HPDE6-E6E7 (cell line): ENCODE measurements at regions not wholly inside any gene's neighbourhood (a gene's known extent, or its start where the extent isn't known, plus 50 kb on each side); places are given as distances from the start of the nearest gene placed in this dataset.
A peak's percentile ranks its signal among the peaks of the same experiment; 100 is the strongest.
"Not testable (repeated sequence)": the region's sequence is repeated elsewhere in the genome, so short reads cannot be mapped to it uniquely, and the experiment has no call there.

ENCODE experiments used
- DNase-seq: peaks from one replicate; pipeline ENCODE4 v3.0.0; 2011; ENCODE audit warnings: missing footprints; ENCODE audit errors: extremely low spot score

- DNase-seq: no peak
These were observed 120.4 kb upstream of the KYNU start for GRCh38 chr2:142757111-142757510.

- peak; percentile 21 for DNase-seq
These were observed 121.0 kb upstream of the KYNU start for GRCh38 chr2:142756430-142756829.

GRCh38 chr2:142755191-142755590 lies 122.3 kb upstream of the KYNU start:
- DNase-seq: no peak

- no peak for DNase-seq
These were observed 123.3 kb upstream of the KYNU start for GRCh38 chr2:142754182-142754581.

- no peak for DNase-seq
These were observed 126.6 kb upstream of the KYNU start for GRCh38 chr2:142750858-142751257.

- DNase-seq: no peak
These were observed 128.8 kb upstream of the KYNU start for GRCh38 chr2:142748559-142749099.

- no peak for DNase-seq
These were observed 131.8 kb upstream of the KYNU start for GRCh38 chr2:142745691-142746090.

GRCh38 chr2:142742371-142743214 lies 134.9 kb upstream of the KYNU start:
- DNase-seq: peak; percentile 11

GRCh38 chr2:142741764-142742269 lies 135.6 kb upstream of the KYNU start:
- no peak for DNase-seq

- DNase-seq: no peak
These were observed 142.7 kb upstream of the KYNU start for GRCh38 chr2:142734770-142735169.

- DNase-seq: no peak
These were observed 143.2 kb upstream of the KYNU start for GRCh38 chr2:142734231-142734630.

- not testable (repeated sequence) for DNase-seq
These were observed 147.7 kb upstream of the KYNU start for GRCh38 chr2:142729814-142730213.

GRCh38 chr2:142727821-142728478 lies 149.5 kb upstream of the KYNU start:
- DNase-seq: not testable (repeated sequence)

GRCh38 chr2:142725386-142725785 lies 152.1 kb upstream of the KYNU start:
- no peak for DNase-seq

- no peak for DNase-seq
These were observed 152.6 kb upstream of the KYNU start for GRCh38 chr2:142724713-142725349.

GRCh38 chr2:142724186-142724585 lies 153.3 kb upstream of the KYNU start:
- DNase-seq: no peak

- no peak for DNase-seq
These were observed 154.2 kb upstream of the KYNU start for GRCh38 chr2:142723236-142723635.

- DNase-seq: no peak
These were observed 154.9 kb upstream of the KYNU start for GRCh38 chr2:142722569-142722968.

- no peak for DNase-seq
These were observed 155.4 kb upstream of the KYNU start for GRCh38 chr2:142722086-142722485.

- DNase-seq: no peak
These were observed 156.4 kb upstream of the KYNU start for GRCh38 chr2:142721015-142721414.

GRCh38 chr2:142718576-142719155 lies 158.8 kb upstream of the KYNU start:
- no peak for DNase-seq
